Ishikawa (cell line): ENCODE measurements at regions not wholly inside any gene's neighbourhood (a gene's known extent, or its start where the extent isn't known, plus 50 kb on each side); places are given as distances from the start of the nearest gene placed in this dataset.

Source experiments
- CREB1 ChIP-seq: IDR thresholded peaks from 2 replicates; pipeline ENCODE4 v1.6.1; 2012; ENCODE audit warnings: low read depth
- EGR1 ChIP-seq: IDR thresholded peaks from 2 replicates; pipeline ENCODE4 v1.6.1; 2012
- EP300 ChIP-seq: IDR thresholded peaks from 2 replicates; pipeline ENCODE4 v1.6.1; 2012; ENCODE audit warnings: borderline replicate concordance
- FOXM1 ChIP-seq: IDR thresholded peaks from 2 replicates; pipeline ENCODE4 v1.6.1; 2012; ENCODE audit warnings: low read depth, borderline replicate concordance
- NFIC ChIP-seq: IDR thresholded peaks from 2 replicates; pipeline ENCODE4 v1.6.1; 2012
- RAD21 ChIP-seq: IDR thresholded peaks from 2 replicates; pipeline ENCODE4 v1.6.1; 2012; ENCODE audit warnings: low read depth
- REST ChIP-seq: IDR thresholded peaks from 2 replicates; pipeline ENCODE4 v1.6.1; 2012; ENCODE audit warnings: low read depth, mild to moderate bottlenecking
- TAF1 ChIP-seq: IDR thresholded peaks from 2 replicates; pipeline ENCODE4 v1.6.1; 2012; ENCODE audit warnings: low read depth, mild to moderate bottlenecking
- TCF12 ChIP-seq: IDR thresholded peaks from 2 replicates; pipeline ENCODE4 v1.6.1; 2012; ENCODE audit warnings: low read depth
- TEAD4 ChIP-seq: IDR thresholded peaks from 2 replicates; pipeline ENCODE4 v1.6.1; 2012
- YY1 ChIP-seq: IDR thresholded peaks from 2 replicates; pipeline ENCODE4 v1.6.1; 2012; ENCODE audit warnings: low read depth
- ZBTB7A ChIP-seq: IDR thresholded peaks from 2 replicates; pipeline ENCODE4 v1.6.1; 2012; ENCODE audit warnings: low read depth
- TF ChIP-seq, protein P1 (sequence below): IDR thresholded peaks from 2 replicates; pipeline ENCODE4 v1.6.1; 2012

DNA sequence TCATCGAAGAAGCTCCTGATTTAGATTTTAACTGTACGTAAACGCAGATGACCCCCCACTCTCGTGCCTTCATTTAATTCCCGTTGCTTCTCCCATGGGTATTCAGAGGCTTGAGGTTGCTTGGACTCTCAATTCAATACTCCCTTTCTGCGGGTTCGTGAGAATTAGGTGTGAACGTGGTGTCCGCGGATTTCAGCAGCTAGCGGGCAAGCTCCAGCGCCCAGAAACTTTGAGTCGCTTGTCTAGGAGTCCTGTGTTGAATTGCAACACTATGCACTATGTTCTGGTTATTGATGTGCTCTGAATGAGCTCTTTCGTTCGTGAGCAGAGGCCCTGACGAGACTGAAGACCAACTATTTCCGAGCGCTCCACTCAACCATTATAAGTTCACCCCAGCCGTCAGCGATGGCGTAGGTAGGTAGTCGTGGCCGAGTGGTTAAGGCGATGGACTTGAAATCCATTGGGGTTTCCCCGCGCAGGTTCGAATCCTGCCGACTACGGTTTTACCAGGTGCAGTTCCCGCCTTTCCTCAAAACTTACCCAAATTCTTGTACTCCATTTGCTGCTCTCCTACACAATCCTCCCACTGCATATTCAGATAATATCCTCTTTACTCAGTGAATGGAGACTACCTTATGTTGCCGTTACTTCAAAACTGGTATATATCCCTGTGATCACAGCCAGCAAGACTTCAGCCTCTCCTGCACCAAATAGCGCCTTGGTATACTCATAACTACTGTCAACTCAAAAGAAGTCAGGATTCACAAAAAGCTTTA lies 72.6 kb upstream of the ZNF184 start:
- TF ChIP-seq NFIC (no peak), ZBTB7A (no peak), TCF12 (no peak), RAD21 (no peak), YY1 (no peak), EGR1 (no peak), TEAD4 (no peak), CREB1 (no peak), EP300 (no peak), FOXM1 (no peak), TAF1 (no peak), REST (no peak)
- TF ChIP-seq, protein P1, sequence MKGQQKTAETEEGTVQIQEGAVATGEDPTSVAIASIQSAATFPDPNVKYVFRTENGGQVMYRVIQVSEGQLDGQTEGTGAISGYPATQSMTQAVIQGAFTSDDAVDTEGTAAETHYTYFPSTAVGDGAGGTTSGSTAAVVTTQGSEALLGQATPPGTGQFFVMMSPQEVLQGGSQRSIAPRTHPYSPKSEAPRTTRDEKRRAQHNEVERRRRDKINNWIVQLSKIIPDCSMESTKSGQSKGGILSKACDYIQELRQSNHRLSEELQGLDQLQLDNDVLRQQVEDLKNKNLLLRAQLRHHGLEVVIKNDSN = no peak

GRCh38 chr6:27544612-27545260 lies 71.8 kb upstream of the ZNF184 start:
- no peak for TF ChIP-seq TEAD4

- no peak for TF ChIP-seq NFIC
Observed at GRCh38 chr6:27542485-27542884, 69.6 kb upstream of the ZNF184 start.

GRCh38 chr6:27541933-27542297 lies 69.0 kb upstream of the ZNF184 start:
- TF ChIP-seq RAD21 (no peak), FOXM1 (no peak), CREB1 (no peak), TAF1 (no peak)

GRCh38 chr6:27541212-27541932 lies 68.5 kb upstream of the ZNF184 start:
- TF ChIP-seq REST (no peak), TEAD4 (peak; percentile 35; the same call in 1 of the 2 replicates), EP300 (no peak), CREB1 (no peak), TCF12 (no peak)
- TF ChIP-seq, protein P1 = no peak

GRCh38 chr6:27539551-27539950 lies 66.6 kb upstream of the ZNF184 start:
- no peak for TF ChIP-seq RAD21
- TF ChIP-seq, protein P1 = no peak
- no peak for TF ChIP-seq EGR1
- TF ChIP-seq TCF12 = no peak
- TF ChIP-seq REST = no peak
